ENCODE measurements at regions not wholly inside any gene's neighbourhood (a gene's known extent, or its start where the extent isn't known, plus 50 kb on each side); places are given as distances from the start of the nearest gene placed in this dataset.

- TF ChIP-seq CTCF (IDR thresholded peaks at IDR 0.05) (no peak), POLR2A (IDR thresholded peaks at IDR 0.05) (no peak)
These were observed 313.2 kb downstream of the TFAP2A start for GRCh38 chr6:10101551-10102252.

All from uterus (tissue), 2 donors.